ENCODE measurements at regions not wholly inside any gene's neighbourhood (a gene's known extent, or its start where the extent isn't known, plus 50 kb on each side); places are given as distances from the start of the nearest gene placed in this dataset.

DNA sequence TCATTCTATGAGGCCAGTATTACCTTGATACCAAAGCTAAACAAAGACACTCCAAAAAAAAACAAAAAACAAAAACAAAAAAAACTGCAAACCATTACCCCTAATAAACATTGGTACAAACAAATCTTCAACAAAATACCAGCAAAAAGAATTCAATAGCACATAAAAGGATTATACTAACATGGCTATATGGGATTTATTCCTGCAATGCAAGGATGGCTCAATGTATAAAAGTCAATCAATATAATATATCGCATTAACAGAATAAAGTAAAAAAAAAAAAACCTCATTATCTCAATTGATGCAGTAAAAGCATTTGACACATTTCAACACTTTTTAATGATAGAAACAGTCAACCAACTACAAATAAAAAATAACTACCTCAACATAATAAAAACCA lies 233.3 kb upstream of the NFE2L3 start:
- WGBS, 2 donors, result 98 to 100% methylated on average over 1 of the region's 1 CpG
- no peaks in the 10 kb centered on the region for H3K9me3 ChIP-seq
- no peak overlapping the region for H3K27ac ChIP-seq
- H3K4me1 ChIP-seq, result no peaks in the 10 kb centered on the region
- H3K27me3 ChIP-seq, result no peaks in the 10 kb centered on the region
- H3K36me3 ChIP-seq (ENCODE audit: low read depth, missing control alignments), result no peaks in the 10 kb centered on the region
- TF ChIP-seq, protein P1, sequence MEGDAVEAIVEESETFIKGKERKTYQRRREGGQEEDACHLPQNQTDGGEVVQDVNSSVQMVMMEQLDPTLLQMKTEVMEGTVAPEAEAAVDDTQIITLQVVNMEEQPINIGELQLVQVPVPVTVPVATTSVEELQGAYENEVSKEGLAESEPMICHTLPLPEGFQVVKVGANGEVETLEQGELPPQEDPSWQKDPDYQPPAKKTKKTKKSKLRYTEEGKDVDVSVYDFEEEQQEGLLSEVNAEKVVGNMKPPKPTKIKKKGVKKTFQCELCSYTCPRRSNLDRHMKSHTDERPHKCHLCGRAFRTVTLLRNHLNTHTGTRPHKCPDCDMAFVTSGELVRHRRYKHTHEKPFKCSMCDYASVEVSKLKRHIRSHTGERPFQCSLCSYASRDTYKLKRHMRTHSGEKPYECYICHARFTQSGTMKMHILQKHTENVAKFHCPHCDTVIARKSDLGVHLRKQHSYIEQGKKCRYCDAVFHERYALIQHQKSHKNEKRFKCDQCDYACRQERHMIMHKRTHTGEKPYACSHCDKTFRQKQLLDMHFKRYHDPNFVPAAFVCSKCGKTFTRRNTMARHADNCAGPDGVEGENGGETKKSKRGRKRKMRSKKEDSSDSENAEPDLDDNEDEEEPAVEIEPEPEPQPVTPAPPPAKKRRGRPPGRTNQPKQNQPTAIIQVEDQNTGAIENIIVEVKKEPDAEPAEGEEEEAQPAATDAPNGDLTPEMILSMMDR (IDR thresholded peaks at IDR 0.05), result no peak
- no peak for TF ChIP-seq POLR2A (IDR thresholded peaks at IDR 0.05)
- intact Hi-C loops (cut with DNase I; ENCODE audit: low total_unique reads), result no loop called here
- no peak overlapping the region for H3K4me3 ChIP-seq
- no peak for DNase-seq

DNA sequence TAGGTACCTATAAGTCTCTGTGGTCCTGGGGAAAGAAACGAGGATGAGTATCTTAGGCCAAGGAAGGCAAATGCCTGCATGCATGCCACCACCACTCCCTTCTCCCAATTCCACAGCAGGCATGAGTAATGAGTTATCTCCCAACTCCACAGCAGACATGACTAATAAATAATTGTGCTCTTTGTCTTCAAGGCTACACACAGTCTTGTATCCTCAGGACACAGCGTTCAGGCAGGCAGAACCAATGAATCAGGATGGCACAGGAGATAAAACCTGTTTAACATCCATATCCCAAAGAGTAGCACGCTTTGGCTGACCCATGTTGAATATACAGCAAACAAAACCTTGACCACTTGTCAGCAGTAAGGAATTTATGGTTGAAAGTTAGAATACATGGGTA lies 229.7 kb upstream of the NFE2L3 start:
- no peaks in the 10 kb centered on the region for H3K27me3 ChIP-seq
- no peaks in the 10 kb centered on the region for H3K36me3 ChIP-seq (ENCODE audit: low read depth, missing control alignments)
- H3K27ac ChIP-seq, result no peak overlapping the region
- DNase-seq, result no peak
- H3K4me1 ChIP-seq, result no peaks in the 10 kb centered on the region
- H3K9me3 ChIP-seq, result no peaks in the 10 kb centered on the region
- H3K4me3 ChIP-seq, result no peak overlapping the region
- TF ChIP-seq, protein P1 (IDR thresholded peaks at IDR 0.05), result no peak
- TF ChIP-seq POLR2A (IDR thresholded peaks at IDR 0.05), result no peak
- intact Hi-C loops (cut with DNase I; ENCODE audit: low total_unique reads), result no loop called here
- WGBS, 2 donors, result 34 to 39% methylated on average over 3 of the region's 3 CpGs

DNA sequence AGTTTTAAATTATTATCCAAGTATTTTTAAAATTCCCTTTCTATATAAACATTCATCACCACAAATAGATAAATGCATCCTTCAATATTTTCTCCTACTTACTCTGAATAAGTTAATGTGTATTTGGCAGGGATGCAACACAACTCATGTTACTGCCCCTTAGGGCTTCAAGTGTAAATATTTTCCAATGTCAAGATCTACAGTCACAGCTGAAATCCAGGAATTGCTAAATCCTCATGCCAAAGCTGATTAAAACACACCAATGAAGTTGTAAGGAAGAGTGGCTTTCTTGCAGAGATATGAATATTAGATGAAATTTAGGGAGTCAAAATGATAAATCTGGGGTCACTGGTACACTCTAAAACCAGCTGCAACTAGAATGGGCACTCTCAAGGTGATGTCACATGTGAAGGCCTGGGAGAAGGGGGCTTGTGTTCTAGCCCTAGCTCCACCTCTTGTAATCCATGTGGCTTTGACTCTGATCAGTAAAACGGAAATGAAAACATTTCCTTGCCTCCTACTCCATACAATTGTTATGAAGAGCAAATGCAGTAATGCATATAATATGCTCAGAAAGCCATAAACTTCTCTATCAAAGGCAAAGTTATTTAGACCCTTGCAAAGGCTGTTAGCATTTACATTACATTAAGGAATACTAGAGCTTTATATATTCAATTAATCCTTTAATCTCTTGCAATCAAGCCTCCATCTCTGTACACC lies 228.1 kb upstream of the NFE2L3 start:
- no peak overlapping the region for H3K27ac ChIP-seq
- TF ChIP-seq POLR2A (IDR thresholded peaks at IDR 0.05), result no peak
- TF ChIP-seq, protein P1 (IDR thresholded peaks at IDR 0.05), result no peak
- no peaks in the 10 kb centered on the region for H3K36me3 ChIP-seq (ENCODE audit: low read depth, missing control alignments)
- 50 to 69% methylated on average over 1 of the region's 1 CpG for WGBS, 2 donors
- H3K4me1 ChIP-seq, result no peaks in the 10 kb centered on the region
- intact Hi-C loops (cut with DNase I; ENCODE audit: low total_unique reads), result no loop called here
- no peak overlapping the region for H3K4me3 ChIP-seq
- no peaks in the 10 kb centered on the region for H3K27me3 ChIP-seq
- no peak for DNase-seq
- H3K9me3 ChIP-seq, result no peaks in the 10 kb centered on the region

DNA sequence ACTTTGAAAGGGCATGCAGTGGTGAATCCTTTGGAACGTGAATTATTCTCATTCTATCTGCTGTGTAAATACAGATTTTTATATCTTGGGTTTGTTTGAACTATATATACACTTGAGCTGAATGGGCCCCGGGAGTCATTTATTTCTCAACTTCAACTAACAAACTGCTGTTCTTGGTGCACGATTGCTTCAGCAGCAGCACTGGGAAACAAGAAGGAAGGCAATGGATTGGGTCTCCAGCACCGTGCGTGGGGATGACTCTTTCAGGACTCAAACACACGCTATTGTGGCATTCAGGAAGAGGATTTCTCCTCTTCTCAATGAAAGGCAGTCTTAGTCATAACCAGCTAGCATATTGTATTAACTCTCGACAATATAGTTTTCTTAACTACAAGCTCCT lies 226.0 kb upstream of the NFE2L3 start:
- H3K4me1 ChIP-seq, result no peaks in the 10 kb centered on the region
- WGBS, 2 donors, result 76 to 85% methylated on average over 7 of the region's 7 CpGs
- intact Hi-C loops (cut with DNase I; ENCODE audit: low total_unique reads), result no loop called here
- H3K9me3 ChIP-seq, result no peaks in the 10 kb centered on the region
- H3K27me3 ChIP-seq, result no peaks in the 10 kb centered on the region
- no peak for DNase-seq
- H3K27ac ChIP-seq, result no peak overlapping the region
- TF ChIP-seq POLR2A (IDR thresholded peaks at IDR 0.05), result no peak
- TF ChIP-seq, protein P1 (IDR thresholded peaks at IDR 0.05), result no peak
- H3K36me3 ChIP-seq (ENCODE audit: low read depth, missing control alignments), result no peaks in the 10 kb centered on the region
- H3K4me3 ChIP-seq, result no peak overlapping the region

DNA sequence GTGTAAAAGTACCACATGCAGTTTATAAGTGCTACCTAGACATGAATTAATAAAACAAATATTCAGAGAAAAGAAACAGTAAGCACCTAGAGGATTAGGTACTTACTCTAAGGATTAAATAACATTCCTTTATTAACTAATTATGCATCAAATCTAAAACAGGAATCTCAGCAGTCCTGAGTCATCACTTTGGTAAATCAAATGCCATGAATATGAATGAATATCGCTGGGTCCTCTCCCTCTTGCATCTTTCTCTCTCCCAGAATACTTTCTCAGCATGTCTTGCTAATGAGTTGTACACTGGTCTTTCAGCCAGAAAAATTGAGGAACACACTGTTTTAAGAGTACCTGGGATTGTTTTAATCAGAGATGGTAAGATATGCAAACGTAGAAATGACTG lies 225.5 kb upstream of the NFE2L3 start:
- Histone ChIP-seq H3K27me3 (no peaks in the 10 kb centered on the region), H3K4me1 (no peaks in the 10 kb centered on the region), H3K9me3 (no peaks in the 10 kb centered on the region), H3K36me3 (ENCODE audit: low read depth, missing control alignments) (no peaks in the 10 kb centered on the region), H3K4me3 (no peak overlapping the region), H3K27ac (no peak overlapping the region)
- TF ChIP-seq, protein P1 (IDR thresholded peaks at IDR 0.05), result no peak
- TF ChIP-seq POLR2A (IDR thresholded peaks at IDR 0.05), result no peak
- WGBS, 2 donors, result 75 to 78% methylated on average over 2 of the region's 2 CpGs
- DNase-seq, result no peak
- intact Hi-C loops (cut with DNase I; ENCODE audit: low total_unique reads), result no loop called here

Measured in testis (tissue), 2 donors.